ENCODE measurements at regions not wholly inside any gene's neighbourhood (a gene's known extent, or its start where the extent isn't known, plus 50 kb on each side); places are given as distances from the start of the nearest gene placed in this dataset.

DNA sequence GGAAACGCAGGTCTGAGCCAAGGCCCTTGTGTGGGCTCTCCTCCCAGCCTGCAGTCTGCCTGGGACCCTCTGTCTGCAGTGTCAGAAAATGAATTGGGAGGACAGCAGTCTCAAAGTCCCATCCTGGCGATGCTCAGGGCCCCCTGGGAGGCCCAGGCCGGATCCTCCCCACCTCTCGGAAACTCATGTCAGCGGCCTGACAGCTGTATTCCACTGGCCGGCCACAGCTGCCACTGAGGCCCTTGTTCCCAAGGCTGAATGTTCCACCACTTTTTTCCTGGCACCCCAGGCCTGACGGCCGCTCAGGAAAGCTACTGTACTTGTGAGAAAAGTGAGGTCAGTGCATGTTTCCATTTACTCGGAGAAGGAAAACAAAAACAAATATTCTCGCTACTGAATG lies 180.0 kb downstream of the FGF18 start:
- Histone ChIP-seq H3K27ac (ENCODE audit: low read depth in 1 of 2, low read length in 1 of 2) (no peak overlapping the region), H3K27me3 (ENCODE audit: control insufficient read depth in 3 of 3, insufficient read depth in 3 of 3, low read length in 2 of 3) (no peaks in the 10 kb centered on the region), H3K36me3 (ENCODE audit: control insufficient read depth in 4 of 4, insufficient read depth in 4 of 4, low read length in 4 of 4) (no peaks in the 10 kb centered on the region), H3K9ac (ENCODE audit: insufficient read depth in 1 of 2, low read length in 2 of 2) (no peak overlapping the region), H3K4me1 (ENCODE audit: control insufficient read depth in 5 of 5, insufficient read depth in 5 of 5, low read length in 5 of 5) (peaks cover 0 to 28% (median 6%) of the 10 kb centered on the region in 5 donors), H3K9me3 (ENCODE audit: control insufficient read depth in 4 of 4, insufficient read depth in 3 of 4, low read length in 3 of 4) (peaks cover 0 to 3% (median 0%) of the 10 kb centered on the region in 4 donors), H3K4me3 (no peak overlapping the region)
- WGBS, 2 donors: 69 to 71% methylated on average over 10 of the region's 10 CpGs
- TF ChIP-seq, protein P1, sequence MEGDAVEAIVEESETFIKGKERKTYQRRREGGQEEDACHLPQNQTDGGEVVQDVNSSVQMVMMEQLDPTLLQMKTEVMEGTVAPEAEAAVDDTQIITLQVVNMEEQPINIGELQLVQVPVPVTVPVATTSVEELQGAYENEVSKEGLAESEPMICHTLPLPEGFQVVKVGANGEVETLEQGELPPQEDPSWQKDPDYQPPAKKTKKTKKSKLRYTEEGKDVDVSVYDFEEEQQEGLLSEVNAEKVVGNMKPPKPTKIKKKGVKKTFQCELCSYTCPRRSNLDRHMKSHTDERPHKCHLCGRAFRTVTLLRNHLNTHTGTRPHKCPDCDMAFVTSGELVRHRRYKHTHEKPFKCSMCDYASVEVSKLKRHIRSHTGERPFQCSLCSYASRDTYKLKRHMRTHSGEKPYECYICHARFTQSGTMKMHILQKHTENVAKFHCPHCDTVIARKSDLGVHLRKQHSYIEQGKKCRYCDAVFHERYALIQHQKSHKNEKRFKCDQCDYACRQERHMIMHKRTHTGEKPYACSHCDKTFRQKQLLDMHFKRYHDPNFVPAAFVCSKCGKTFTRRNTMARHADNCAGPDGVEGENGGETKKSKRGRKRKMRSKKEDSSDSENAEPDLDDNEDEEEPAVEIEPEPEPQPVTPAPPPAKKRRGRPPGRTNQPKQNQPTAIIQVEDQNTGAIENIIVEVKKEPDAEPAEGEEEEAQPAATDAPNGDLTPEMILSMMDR (IDR thresholded peaks at IDR 0.05; ENCODE audit: control extremely low read depth, extremely low read depth): no peak
- ATAC-seq (ENCODE audit: insufficient read depth, low FRiP score): no peak
- DNase-seq: peak; percentile 61 to 76 (median 62)

- no peak for ATAC-seq (ENCODE audit: insufficient read depth, low FRiP score)
- H3K9me3 ChIP-seq (ENCODE audit: control insufficient read depth in 4 of 4, insufficient read depth in 3 of 4, low read length in 3 of 4): peaks cover 0 to 3% (median 0%) of the 10 kb centered on the region in 4 donors
- H3K9ac ChIP-seq (ENCODE audit: insufficient read depth in 1 of 2, low read length in 2 of 2): no peak overlapping the region
- TF ChIP-seq, protein P1 (IDR thresholded peaks at IDR 0.05; ENCODE audit: control extremely low read depth, extremely low read depth): no peak
- no peak overlapping the region for H3K4me3 ChIP-seq
- H3K27ac ChIP-seq (ENCODE audit: low read depth in 1 of 2, low read length in 1 of 2): no peak overlapping the region
- 84 to 88% methylated on average over 7 of the region's 7 CpGs for WGBS, 2 donors
- H3K4me1 ChIP-seq (ENCODE audit: control insufficient read depth in 5 of 5, insufficient read depth in 5 of 5, low read length in 5 of 5): peaks cover 0 to 28% (median 6%) of the 10 kb centered on the region in 5 donors
- no peaks in the 10 kb centered on the region for H3K36me3 ChIP-seq (ENCODE audit: control insufficient read depth in 4 of 4, insufficient read depth in 4 of 4, low read length in 4 of 4)
- H3K27me3 ChIP-seq (ENCODE audit: control insufficient read depth in 3 of 3, insufficient read depth in 3 of 3, low read length in 2 of 3): no peaks in the 10 kb centered on the region
- DNase-seq: no peak
These were observed 180.6 kb downstream of the FGF18 start for GRCh38 chr5:171599957-171600612.

GRCh38 chr5:171600741-171601265 lies 181.4 kb downstream of the FGF18 start:
- H3K9ac ChIP-seq (ENCODE audit: insufficient read depth in 1 of 2, low read length in 2 of 2): peak overlapping the region in 1 of 2 donors; percentile 23
- no peak for ATAC-seq (ENCODE audit: insufficient read depth, low FRiP score)
- whole genome bisulfite sequencing, 2 donors: 5 to 12% methylated on average over 8 of the region's 8 CpGs

More at GRCh38 chr5:171600741-171601265, 181.4 kb downstream of the FGF18 start:
- no peak overlapping the region for H3K27ac ChIP-seq (ENCODE audit: low read depth in 1 of 2, low read length in 1 of 2)
- H3K36me3 ChIP-seq (ENCODE audit: control insufficient read depth in 4 of 4, insufficient read depth in 4 of 4, low read length in 4 of 4): no peaks in the 10 kb centered on the region
- H3K4me1 ChIP-seq (ENCODE audit: control insufficient read depth in 5 of 5, insufficient read depth in 5 of 5, low read length in 5 of 5): peaks cover 0 to 23% (median 6%) of the 10 kb centered on the region in 5 donors
- no peak overlapping the region for H3K4me3 ChIP-seq
- peak; percentile 36 to 73 (median 50) for DNase-seq
- TF ChIP-seq, protein P1 (IDR thresholded peaks at IDR 0.05; ENCODE audit: control extremely low read depth, extremely low read depth): no peak
- H3K27me3 ChIP-seq (ENCODE audit: control insufficient read depth in 3 of 3, insufficient read depth in 3 of 3, low read length in 2 of 3): no peaks in the 10 kb centered on the region
- H3K9me3 ChIP-seq (ENCODE audit: control insufficient read depth in 4 of 4, insufficient read depth in 3 of 4, low read length in 3 of 4): peaks cover 0 to 3% (median 0%) of the 10 kb centered on the region in 4 donors

Data from lung (tissue), 11 donors.